ENCODE measurements at regions not wholly inside any gene's neighbourhood (a gene's known extent, or its start where the extent isn't known, plus 50 kb on each side); places are given as distances from the start of the nearest gene placed in this dataset.

DNA sequence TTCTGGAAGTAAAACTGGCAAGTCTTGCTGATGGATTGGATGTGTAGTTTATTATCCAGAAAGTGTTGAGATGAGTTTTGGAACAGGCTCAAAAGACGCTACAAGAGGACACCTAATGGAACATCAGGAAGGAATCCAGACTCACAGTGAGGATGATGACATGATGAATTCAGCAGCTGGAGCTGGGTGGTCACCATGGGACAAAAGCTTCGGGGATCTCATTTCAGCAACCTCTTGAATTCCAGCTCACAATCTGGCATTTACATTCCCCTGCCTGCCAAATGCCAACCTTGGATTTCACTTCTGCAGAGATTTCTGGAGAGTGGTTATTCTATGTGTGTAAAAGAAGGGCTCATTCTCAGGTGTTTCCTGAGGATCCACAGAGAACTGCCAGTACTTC is 288.0 kb upstream of the TMTC4 start:
- ChIA-PET CTCF (no interaction called here), POLR2A (no interaction called here)
- Histone ChIP-seq H3K4me3 (ENCODE audit: low read depth, low read length) (no peak overlapping the region), H3K27me3 (ENCODE audit: control insufficient read depth, insufficient read depth, low read length) (no peaks in the 10 kb centered on the region), H3K36me3 (ENCODE audit: control insufficient read depth, insufficient read depth, low read length) (no peaks in the 10 kb centered on the region)
- TF ChIP-seq CTCF (IDR thresholded peaks at IDR 0.05; ENCODE audit: insufficient read depth, low read depth, low read length) = no peak
- DNase-seq (ENCODE audit: low read depth) = no peak

DNA sequence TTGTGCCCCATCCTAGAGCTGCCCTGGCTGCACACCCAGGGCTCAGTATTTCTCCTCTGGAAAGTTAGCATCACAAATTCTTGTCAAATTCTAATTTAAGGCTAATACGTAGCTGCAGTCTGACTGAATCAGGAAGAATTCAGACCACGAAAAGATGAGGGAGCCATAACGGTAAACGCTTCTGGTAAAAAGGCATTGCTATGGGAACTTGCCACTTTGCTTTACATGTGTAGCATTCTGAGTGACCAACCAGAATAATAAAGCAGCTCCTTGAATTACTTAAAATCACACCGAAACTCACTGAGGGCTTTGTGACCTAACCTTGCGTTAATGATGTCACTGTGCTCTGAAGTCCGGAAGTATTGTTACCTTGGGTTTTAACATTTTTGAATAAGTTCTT is 286.6 kb upstream of the TMTC4 start:
- H3K27me3 ChIP-seq (ENCODE audit: control insufficient read depth, insufficient read depth, low read length) = no peaks in the 10 kb centered on the region
- DNase-seq (ENCODE audit: low read depth) = no peak
- no peak overlapping the region for H3K4me3 ChIP-seq (ENCODE audit: low read depth, low read length)
- POLR2A ChIA-PET = no interaction called here
- no peaks in the 10 kb centered on the region for H3K36me3 ChIP-seq (ENCODE audit: control insufficient read depth, insufficient read depth, low read length)
- CTCF ChIA-PET = no interaction called here
- TF ChIP-seq CTCF (IDR thresholded peaks at IDR 0.05; ENCODE audit: insufficient read depth, low read depth, low read length) = no peak

DNA sequence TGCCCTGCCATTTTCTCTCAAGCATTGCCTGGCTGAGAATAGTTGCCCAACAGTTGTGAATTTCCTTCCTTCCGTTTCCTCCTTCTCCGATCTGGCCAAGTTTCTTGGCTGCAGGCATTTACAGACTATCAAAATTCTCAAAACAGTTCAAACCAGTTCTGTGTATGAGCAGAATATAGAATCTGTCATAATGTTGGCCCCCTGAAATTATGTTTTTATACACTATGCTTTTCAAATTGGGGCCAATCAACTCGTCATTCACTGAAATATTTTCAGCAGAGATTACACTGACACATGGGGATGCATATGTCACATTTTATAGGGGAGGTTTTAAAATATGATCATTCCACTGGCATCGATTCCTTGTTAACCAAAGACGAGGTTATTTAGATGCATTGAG is 284.2 kb upstream of the TMTC4 start:
- CTCF ChIA-PET = no interaction called here
- no peak for DNase-seq (ENCODE audit: low read depth)
- POLR2A ChIA-PET = no interaction called here
- H3K36me3 ChIP-seq (ENCODE audit: control insufficient read depth, insufficient read depth, low read length) = no peaks in the 10 kb centered on the region
- no peak overlapping the region for H3K4me3 ChIP-seq (ENCODE audit: low read depth, low read length)
- H3K27me3 ChIP-seq (ENCODE audit: control insufficient read depth, insufficient read depth, low read length) = no peaks in the 10 kb centered on the region
- TF ChIP-seq CTCF (IDR thresholded peaks at IDR 0.05; ENCODE audit: insufficient read depth, low read depth, low read length) = no peak

GRCh38 chr13:100957741-100958140 is 283.1 kb upstream of the TMTC4 start:
- POLR2A ChIA-PET = no interaction called here
- TF ChIP-seq CTCF (IDR thresholded peaks at IDR 0.05; ENCODE audit: insufficient read depth, low read depth, low read length) = no peak
- DNase-seq (ENCODE audit: low read depth) = no peak
- H3K4me3 ChIP-seq (ENCODE audit: low read depth, low read length) = no peak overlapping the region
- CTCF ChIA-PET = no interaction called here
- no peaks in the 10 kb centered on the region for H3K27me3 ChIP-seq (ENCODE audit: control insufficient read depth, insufficient read depth, low read length)
- H3K36me3 ChIP-seq (ENCODE audit: control insufficient read depth, insufficient read depth, low read length) = no peaks in the 10 kb centered on the region

DNA sequence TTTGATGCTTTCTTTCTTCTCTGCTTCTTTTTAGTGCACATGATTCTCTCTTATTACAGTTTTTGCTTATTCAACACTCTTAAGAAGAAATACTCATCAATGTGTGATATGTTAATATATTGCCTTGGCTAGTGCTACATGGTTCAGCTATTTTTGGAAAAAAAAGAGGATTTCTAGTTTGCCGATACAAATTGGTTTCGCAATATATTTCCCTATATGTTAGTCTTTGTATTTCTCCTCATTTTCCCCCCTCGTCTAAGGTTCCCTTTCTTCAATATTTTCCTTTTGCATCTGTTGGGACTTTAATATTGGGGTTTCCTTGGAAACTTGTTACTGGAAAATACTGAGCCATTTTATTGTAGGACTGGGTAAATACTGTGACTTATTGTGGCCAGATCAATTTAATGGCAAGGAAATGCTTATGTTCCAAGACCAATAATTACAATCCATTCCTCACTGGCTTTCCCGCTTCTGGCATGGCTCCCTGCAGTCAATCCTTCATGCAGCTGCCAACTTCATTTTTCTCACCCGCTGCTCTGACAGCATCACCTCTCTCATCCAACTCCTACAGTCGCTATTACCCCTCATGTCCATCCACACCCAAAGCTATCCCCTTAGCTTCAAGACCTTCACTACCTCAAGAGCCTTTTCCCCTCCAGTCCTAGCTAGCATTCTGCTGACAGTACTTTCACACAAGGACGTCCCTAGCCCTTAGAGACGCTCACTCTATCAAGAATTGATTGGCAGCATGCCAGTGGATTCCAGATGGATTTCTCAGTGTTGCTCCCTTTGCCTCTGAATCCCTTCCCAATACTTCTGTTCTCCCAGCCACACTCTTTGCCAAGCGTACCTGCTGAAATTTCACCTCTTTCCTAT is 280.1 kb upstream of the TMTC4 start:
- no peaks in the 10 kb centered on the region for H3K36me3 ChIP-seq (ENCODE audit: control insufficient read depth, insufficient read depth, low read length)
- TF ChIP-seq CTCF (IDR thresholded peaks at IDR 0.05; ENCODE audit: insufficient read depth, low read depth, low read length) = no peak
- no peaks in the 10 kb centered on the region for H3K27me3 ChIP-seq (ENCODE audit: control insufficient read depth, insufficient read depth, low read length)
- no peak for DNase-seq (ENCODE audit: low read depth)
- ChIA-PET CTCF (no interaction called here), POLR2A (no interaction called here)
- H3K4me3 ChIP-seq (ENCODE audit: low read depth, low read length) = no peak overlapping the region

All from BJ (cell line).